Neural cell (in vitro differentiated cells): ENCODE measurements at regions not wholly inside any gene's neighbourhood (a gene's known extent, or its start where the extent isn't known, plus 50 kb on each side); places are given as distances from the start of the nearest gene placed in this dataset.

ENCODE experiments used
- EP300 ChIP-seq: fragments of 450-650 bp; conservative IDR thresholded peaks from 2 replicates; pipeline ENCODE4 v1.6.1; 2014; ENCODE audit warnings: antibody characterized with exemption, mild to moderate bottlenecking, moderate library complexity; ENCODE audit not compliant: poor library complexity, severe bottlenecking
- MXI1 ChIP-seq: fragments of 450-650 bp; conservative IDR thresholded peaks from 2 replicates; pipeline ENCODE4 v1.6.1; 2014; ENCODE audit warnings: antibody characterized with exemption, mild to moderate bottlenecking; ENCODE audit not compliant: poor library complexity, severe bottlenecking
- TAF1 ChIP-seq: IDR thresholded peaks from 2 replicates; pipeline ENCODE4 v1.6.1; 2012; ENCODE audit warnings: low read depth
- TF ChIP-seq, protein P1 (sequence below): fragments of 450-650 bp; IDR thresholded peaks from 2 replicates; pipeline ENCODE4 v1.5.1; 2014; ENCODE audit warnings: antibody characterized with exemption, mild to moderate bottlenecking, moderate library complexity; ENCODE audit not compliant: poor library complexity, severe bottlenecking

DNA sequence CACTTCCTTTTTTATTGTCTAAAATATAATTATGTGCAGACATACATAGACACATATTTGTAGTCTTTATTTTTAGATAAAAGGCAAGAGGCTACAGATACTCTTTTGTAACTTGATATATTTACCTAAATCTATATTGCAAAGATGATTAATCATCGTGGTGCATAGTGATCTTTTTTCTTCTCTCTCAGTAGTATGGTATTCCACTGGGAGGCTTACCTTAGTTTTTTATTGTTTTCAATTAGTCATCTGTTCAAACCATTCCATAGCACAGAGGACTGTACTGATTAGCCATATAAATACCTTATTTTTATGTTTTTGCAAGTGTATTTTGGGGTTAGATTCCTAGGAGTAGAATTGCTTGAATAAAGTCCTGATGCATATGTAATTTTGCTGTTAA is 619.7 kb downstream of the GRXCR1 start:
- TF ChIP-seq, protein P1, sequence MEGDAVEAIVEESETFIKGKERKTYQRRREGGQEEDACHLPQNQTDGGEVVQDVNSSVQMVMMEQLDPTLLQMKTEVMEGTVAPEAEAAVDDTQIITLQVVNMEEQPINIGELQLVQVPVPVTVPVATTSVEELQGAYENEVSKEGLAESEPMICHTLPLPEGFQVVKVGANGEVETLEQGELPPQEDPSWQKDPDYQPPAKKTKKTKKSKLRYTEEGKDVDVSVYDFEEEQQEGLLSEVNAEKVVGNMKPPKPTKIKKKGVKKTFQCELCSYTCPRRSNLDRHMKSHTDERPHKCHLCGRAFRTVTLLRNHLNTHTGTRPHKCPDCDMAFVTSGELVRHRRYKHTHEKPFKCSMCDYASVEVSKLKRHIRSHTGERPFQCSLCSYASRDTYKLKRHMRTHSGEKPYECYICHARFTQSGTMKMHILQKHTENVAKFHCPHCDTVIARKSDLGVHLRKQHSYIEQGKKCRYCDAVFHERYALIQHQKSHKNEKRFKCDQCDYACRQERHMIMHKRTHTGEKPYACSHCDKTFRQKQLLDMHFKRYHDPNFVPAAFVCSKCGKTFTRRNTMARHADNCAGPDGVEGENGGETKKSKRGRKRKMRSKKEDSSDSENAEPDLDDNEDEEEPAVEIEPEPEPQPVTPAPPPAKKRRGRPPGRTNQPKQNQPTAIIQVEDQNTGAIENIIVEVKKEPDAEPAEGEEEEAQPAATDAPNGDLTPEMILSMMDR = no peak
- TF ChIP-seq TAF1 (no peak), MXI1 (no peak), EP300 (no peak)
